ENCODE measurements at regions not wholly inside any gene's neighbourhood (a gene's known extent, or its start where the extent isn't known, plus 50 kb on each side); places are given as distances from the start of the nearest gene placed in this dataset.

DNA sequence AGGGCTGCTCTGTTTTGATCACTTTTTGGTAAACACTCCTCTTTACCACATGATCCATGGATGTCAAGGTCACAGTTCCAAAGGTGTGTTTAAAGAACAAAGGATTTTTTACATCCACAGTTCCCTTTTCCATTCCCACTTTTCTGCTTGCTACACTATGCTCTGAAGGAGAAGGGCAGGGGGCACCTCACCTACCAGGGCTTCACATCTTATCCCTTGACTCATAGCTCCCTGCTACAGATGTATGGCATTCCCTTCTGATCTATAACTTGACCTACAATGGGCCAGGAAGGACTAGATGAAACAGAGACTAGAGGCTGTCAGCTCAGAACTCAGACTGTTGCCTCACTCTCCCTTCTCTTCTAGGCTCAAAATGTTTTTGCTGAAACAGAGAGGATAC is 233.1 kb upstream of the RPS6KA3 start:
- H3K27ac Mint-ChIP-seq (ENCODE audit: unreplicated experiment): no peak overlapping the region
- H3K9me3 Mint-ChIP-seq (ENCODE audit: low read depth, unreplicated experiment): no peaks in the 10 kb centered on the region
- TF ChIP-seq, protein P1, sequence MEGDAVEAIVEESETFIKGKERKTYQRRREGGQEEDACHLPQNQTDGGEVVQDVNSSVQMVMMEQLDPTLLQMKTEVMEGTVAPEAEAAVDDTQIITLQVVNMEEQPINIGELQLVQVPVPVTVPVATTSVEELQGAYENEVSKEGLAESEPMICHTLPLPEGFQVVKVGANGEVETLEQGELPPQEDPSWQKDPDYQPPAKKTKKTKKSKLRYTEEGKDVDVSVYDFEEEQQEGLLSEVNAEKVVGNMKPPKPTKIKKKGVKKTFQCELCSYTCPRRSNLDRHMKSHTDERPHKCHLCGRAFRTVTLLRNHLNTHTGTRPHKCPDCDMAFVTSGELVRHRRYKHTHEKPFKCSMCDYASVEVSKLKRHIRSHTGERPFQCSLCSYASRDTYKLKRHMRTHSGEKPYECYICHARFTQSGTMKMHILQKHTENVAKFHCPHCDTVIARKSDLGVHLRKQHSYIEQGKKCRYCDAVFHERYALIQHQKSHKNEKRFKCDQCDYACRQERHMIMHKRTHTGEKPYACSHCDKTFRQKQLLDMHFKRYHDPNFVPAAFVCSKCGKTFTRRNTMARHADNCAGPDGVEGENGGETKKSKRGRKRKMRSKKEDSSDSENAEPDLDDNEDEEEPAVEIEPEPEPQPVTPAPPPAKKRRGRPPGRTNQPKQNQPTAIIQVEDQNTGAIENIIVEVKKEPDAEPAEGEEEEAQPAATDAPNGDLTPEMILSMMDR (IDR thresholded peaks at IDR 0.05; ENCODE audit: unreplicated experiment): no peak
- no peaks in the 10 kb centered on the region for H3K36me3 Mint-ChIP-seq (ENCODE audit: insufficient read depth, unreplicated experiment)
- intact Hi-C loops (cut with micrococcal nuclease; ENCODE audit: unreplicated experiment): no loop called here
- no peak for DNase-seq
- CTCF ChIA-PET: no interaction called here
- no peaks in the 10 kb centered on the region for H3K27me3 Mint-ChIP-seq (ENCODE audit: unreplicated experiment)
- no TSS peak for BruUV-seq (replicated peaks)
- H3K4me1 Mint-ChIP-seq (ENCODE audit: low read depth, unreplicated experiment): no peaks in the 10 kb centered on the region
- no peak overlapping the region for H3K4me3 Mint-ChIP-seq (ENCODE audit: low read depth, unreplicated experiment)

DNA sequence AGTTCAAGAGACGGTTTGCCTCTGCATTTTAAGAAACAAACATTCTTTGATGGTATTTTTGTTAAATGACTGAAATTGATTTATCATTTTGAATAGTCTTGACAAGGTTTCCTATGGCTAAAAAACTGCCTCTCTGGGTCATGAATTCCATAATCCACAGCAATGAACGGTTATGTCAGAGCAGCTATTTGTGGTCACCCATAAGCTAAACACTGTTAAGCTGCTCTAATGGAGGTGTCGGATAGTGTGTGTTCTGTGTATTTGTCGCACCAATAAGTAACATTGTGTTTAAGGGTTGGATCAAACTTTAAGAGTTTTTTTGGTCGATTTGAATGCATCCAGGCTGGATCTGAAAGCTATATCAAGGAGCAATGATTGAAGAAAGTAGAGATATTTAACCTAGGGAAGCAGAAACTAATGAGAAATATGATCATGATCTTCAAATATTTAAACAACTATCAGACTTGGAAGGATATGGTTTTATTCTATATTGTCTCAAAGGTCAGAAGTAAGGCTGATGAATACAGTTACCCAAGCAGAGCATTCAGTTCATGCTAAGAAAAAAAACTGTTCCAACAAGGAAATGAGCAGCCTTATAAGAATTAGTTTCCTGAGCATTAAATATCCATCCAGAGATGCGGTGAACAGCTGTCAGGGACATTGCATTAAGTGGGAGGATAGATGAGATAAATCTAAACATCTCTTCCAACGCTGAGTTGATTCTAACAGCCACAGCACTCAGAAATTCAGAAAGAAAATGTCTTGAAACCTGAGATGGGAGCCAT is 232.3 kb upstream of the RPS6KA3 start:
- intact Hi-C loops (cut with micrococcal nuclease; ENCODE audit: unreplicated experiment): no loop called here
- no TSS peak for BruUV-seq (replicated peaks)

DNA sequence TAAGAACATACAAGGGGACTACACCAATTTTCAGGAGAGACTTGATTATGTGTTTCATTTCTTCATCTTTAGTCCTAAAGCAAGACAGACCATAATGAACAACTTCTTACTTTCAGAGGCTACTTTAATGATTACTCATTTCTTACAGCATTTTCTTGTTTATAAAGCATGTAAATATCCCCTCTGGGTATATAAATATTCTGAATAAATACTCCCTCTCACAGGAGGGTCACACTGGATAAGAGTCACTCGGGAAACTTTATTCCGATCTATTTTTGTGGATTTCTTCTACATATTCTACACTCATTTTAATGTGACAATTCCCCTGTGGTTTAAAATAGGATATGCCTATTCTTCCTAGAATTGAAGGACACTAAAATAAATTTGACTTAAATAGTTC is 228.9 kb upstream of the RPS6KA3 start:
- TF ChIP-seq, protein P1 (IDR thresholded peaks at IDR 0.05; ENCODE audit: unreplicated experiment): no peak
- CTCF ChIA-PET: no interaction called here
- Mint-ChIP-seq H3K36me3 (ENCODE audit: insufficient read depth, unreplicated experiment) (no peaks in the 10 kb centered on the region), H3K4me3 (ENCODE audit: low read depth, unreplicated experiment) (no peak overlapping the region), H3K27me3 (ENCODE audit: unreplicated experiment) (no peaks in the 10 kb centered on the region), H3K4me1 (ENCODE audit: low read depth, unreplicated experiment) (no peaks in the 10 kb centered on the region), H3K27ac (ENCODE audit: unreplicated experiment) (no peak overlapping the region), H3K9me3 (ENCODE audit: low read depth, unreplicated experiment) (no peaks in the 10 kb centered on the region)
- no peak for DNase-seq
- intact Hi-C loops (cut with micrococcal nuclease; ENCODE audit: unreplicated experiment): no loop called here
- BruUV-seq (replicated peaks): no TSS peak

More for the DNA sequence above, 232.3 kb upstream of the RPS6KA3 start:
- no peak overlapping the region for H3K4me3 Mint-ChIP-seq (ENCODE audit: low read depth, unreplicated experiment)
- no peaks in the 10 kb centered on the region for H3K27me3 Mint-ChIP-seq (ENCODE audit: unreplicated experiment)
- no peaks in the 10 kb centered on the region for H3K36me3 Mint-ChIP-seq (ENCODE audit: insufficient read depth, unreplicated experiment)
- CTCF ChIA-PET: no interaction called here
- H3K4me1 Mint-ChIP-seq (ENCODE audit: low read depth, unreplicated experiment): no peaks in the 10 kb centered on the region
- DNase-seq: no peak
- no peak overlapping the region for H3K27ac Mint-ChIP-seq (ENCODE audit: unreplicated experiment)
- H3K9me3 Mint-ChIP-seq (ENCODE audit: low read depth, unreplicated experiment): no peaks in the 10 kb centered on the region
- TF ChIP-seq, protein P1 (IDR thresholded peaks at IDR 0.05; ENCODE audit: unreplicated experiment): no peak

DNA sequence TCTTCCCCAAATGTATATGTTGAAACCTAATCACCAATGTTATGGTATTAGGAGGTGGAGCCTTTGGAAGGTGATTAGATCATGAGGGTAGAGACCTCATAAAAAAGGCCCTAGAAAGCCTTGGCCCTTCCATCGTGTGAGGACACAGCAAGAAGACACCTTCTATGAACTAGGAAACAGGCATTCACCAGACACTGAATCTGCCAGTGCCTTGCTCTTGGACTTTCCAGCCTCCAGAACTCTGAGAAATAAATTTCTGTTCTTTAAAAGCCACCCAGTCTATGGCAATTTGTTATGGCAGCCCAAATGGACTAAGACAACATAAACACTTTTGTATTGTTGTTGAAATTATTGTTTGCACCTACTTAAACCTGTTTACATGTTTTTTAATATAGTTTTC is 221.8 kb upstream of the RPS6KA3 start:
- BruUV-seq (replicated peaks): no TSS peak
- no peak for DNase-seq
- H3K4me1 Mint-ChIP-seq (ENCODE audit: low read depth, unreplicated experiment): no peaks in the 10 kb centered on the region
- no peaks in the 10 kb centered on the region for H3K36me3 Mint-ChIP-seq (ENCODE audit: insufficient read depth, unreplicated experiment)
- H3K9me3 Mint-ChIP-seq (ENCODE audit: low read depth, unreplicated experiment): no peaks in the 10 kb centered on the region
- no peak overlapping the region for H3K4me3 Mint-ChIP-seq (ENCODE audit: low read depth, unreplicated experiment)
- no peaks in the 10 kb centered on the region for H3K27me3 Mint-ChIP-seq (ENCODE audit: unreplicated experiment)
- intact Hi-C loops (cut with micrococcal nuclease; ENCODE audit: unreplicated experiment): no loop called here
- CTCF ChIA-PET: interaction anchor here (0.6 to 0.7 kb wide), 2 partner anchors 50 to 486 kb away, joined by 3 to 4 read pairs; no protein-coding TSS in a partner anchor
- TF ChIP-seq, protein P1 (IDR thresholded peaks at IDR 0.05; ENCODE audit: unreplicated experiment): no peak
- H3K27ac Mint-ChIP-seq (ENCODE audit: unreplicated experiment): no peak overlapping the region
